GM19035 (cell line): ENCODE measurements at regions not wholly inside any gene's neighbourhood (a gene's known extent, or its start where the extent isn't known, plus 50 kb on each side); places are given as distances from the start of the nearest gene placed in this dataset.
A peak's percentile ranks its signal among the peaks of the same experiment; 100 is the strongest.

ENCODE experiments used
- ATAC-seq: cut with Tn5 transposase; IDR thresholded peaks from one replicate; pipeline ENCODE4 v1.9.1; 2021; ENCODE audit not compliant: unreplicated experiment

DNA sequence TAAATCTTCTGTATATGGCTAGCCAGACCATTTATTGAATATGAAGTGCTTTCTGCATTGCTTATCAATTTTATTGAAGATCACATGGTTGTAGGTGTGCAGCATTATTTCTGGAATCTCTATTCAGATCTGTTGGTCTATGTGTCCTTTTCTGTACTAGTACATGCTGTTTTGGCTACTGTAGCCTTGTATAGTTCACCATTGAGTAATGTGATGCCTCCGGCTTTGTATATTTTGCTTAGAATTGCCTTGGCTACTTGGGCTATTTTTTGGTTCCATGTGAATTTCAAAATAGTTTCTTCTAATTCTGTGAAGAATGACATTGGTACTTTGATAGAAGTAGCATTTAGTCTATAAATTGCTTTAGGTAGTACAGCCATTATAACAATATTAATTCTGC, 1187.2 kb downstream of the XPNPEP1 start:
- ATAC-seq, result no peak

DNA sequence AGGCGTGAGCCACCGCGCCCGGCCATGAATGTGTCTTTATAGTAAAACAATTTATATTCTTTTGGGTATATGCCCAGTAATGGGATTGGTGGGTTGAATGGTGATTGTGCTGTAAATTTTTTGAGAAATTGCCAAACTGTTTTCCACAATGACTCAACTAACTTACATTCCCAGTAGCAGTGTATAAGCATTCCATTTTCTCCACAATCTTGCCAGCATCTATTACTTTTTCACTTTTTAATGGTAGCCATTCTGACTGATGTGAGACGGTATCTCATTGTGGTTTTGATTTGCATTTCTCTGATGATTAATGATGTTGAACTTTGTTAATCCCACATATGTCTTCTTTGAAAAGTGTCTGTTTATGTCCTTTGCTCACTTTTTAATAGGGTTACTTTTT, 1187.9 kb downstream of the XPNPEP1 start:
- no peak for ATAC-seq

DNA sequence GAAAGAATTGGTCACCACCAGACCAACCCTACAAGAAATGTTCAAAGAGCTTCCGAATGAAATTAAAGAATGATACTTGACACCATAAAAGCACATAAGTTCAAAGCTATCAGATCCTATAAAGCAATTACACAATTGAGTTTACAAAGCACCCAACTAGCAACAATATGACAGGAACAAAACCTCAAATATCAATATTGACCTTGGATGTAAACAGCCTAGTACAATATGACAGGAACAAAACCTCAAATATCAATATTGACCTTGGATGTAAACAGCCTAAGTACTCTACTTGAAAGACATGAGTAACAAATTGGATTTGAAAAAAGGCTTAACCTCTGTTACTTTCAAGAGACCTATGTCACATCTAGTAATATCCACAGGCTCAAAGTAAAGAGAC, 1201.4 kb downstream of the XPNPEP1 start:
- no peak for ATAC-seq

DNA sequence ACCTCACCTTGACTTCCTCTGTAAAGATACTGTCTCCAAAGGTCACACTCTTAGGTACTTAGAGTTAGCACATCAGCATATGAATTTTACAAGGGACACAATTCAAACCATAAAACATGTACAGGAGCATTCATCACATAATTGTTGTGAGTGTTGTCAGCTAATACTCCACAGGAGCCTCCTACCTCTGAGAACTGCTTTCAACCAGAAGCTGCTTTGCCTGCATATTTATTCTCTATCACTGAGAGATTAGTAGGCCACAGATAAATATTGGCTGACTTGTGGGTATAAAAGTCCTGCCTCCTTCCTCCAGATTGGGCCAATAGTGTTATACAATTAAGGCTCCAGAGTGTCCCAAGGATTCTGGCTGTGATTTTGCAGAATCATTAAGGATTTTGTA, 1207.0 kb downstream of the XPNPEP1 start:
- ATAC-seq, result no peak

DNA sequence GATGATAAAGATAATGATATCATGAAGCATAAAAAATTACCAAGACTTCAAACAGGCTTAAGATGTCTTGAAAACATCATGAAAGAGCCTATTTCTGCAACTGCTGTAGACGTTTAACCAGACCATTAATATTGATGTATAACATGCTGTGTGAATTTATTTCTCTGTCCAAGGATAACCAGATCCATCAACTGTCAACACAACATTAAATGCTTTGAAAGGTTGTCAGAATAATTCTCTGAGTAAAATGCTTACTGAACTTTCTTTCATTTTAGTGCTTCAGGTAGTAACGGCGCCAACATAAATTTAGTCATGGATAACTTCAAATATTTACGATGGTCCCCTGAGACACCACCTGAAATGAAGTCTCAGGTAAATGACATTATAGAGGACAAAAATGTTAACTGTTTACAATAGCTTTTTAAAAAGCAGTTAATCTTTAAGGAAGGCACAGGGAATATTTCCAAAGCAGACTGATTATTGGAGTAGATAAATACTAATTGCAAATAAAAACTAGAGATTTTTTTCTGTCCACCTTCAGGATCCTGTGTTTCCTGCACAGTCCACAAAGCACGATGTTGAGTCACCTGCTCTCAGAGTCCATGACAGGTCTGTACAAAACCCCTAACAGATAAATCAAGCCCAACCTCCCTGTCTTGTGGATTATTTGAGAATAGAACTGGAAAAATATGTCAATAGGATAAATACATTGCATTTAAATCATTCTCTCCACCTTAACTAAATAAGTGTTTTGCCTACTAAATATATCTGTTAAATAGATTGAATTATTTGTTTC, 1213.2 kb downstream of the XPNPEP1 start:
- ATAC-seq, result no peak

GRCh38 chr10:108708363-108708762, 1214.9 kb downstream of the XPNPEP1 start:
- ATAC-seq, result no peak

DNA sequence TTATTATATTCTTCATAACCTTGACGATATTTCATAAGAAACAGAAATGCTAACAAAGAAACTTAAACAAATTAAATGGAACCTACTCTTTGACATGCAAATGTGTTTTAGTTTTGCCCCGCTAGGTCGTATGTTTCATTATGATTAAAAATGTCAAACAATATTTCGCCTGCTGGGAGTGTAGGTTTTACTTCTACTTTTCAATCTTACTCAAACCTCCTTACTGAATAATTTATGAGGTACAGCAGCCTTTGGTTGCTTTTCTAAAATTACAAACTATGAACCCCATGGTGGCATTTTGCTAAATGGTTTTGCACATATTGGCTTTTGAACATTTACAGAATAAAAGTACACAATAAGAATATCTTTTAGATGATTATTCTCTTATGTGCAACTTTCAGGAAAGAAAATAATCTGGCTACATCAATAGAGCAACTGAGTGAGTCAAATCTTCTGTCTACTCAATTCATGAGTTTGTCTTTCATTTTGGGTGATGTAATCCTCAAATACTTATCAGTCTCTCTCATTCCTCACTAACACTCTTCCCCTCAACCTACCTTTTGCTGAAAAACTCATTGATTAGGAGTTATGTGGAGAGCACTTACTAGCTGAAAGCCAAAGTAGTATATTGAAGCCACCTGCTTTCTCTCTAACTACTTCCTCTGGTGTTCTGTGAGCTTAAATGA, 1226.4 kb downstream of the XPNPEP1 start:
- ATAC-seq, result peak; percentile 93

DNA sequence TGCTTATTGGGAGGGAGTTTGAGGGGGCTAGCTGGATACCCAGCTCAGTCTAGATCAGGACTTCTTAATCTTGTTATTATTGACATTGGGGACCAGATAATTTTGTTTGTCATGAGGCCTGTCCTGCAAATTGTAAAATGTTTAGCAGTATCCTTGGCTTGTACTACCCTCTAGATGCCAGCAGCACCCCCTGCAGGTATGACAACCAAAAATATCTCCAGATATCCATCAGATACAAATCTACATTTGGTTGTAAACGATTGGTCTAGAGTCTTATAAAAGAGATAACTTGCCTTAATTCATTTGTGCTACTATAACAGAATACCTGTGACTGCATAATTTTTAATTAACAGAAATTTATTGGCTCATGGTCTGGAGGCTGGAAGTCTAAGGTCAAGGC, 1232.2 kb downstream of the XPNPEP1 start:
- ATAC-seq, result no peak

DNA sequence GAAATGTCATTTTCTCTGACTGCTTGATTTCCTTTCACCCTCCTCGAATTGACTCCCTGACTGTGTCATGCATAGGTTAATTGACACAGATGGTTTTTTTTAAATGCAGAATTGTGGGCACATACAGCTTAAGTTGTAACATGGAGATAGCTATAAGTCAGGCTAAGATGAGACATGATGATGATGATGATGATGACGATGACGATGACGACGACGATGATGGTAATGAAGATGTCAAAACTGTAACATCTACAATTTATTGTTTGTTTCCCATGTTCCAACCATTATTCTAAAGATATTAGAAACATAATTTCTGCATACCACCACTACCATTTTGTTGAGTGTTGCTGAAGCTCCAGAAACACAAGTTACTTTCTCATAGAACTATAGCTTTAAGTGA, 1232.8 kb downstream of the XPNPEP1 start:
- ATAC-seq, result no peak

GRCh38 chr10:108689891-108690290, 1233.4 kb downstream of the XPNPEP1 start:
- no peak for ATAC-seq

DNA sequence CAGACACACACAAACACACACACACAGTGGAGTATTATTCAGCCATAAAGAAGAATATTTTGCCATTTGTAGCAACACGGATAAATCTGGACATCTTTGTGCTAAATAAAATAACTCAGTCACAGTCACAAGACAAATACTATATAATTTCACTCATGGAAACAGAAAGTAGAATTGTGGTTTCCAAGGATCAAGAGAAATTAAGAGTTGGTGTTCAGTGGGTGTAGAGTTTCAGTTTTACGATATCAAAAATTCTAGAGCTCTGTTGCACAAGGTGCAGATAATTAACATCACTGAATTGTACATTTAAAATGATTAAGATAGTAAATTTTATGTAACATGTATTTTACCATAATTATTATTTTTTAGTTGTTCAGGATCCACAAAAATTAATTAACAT, 1235.0 kb downstream of the XPNPEP1 start:
- ATAC-seq, result no peak

DNA sequence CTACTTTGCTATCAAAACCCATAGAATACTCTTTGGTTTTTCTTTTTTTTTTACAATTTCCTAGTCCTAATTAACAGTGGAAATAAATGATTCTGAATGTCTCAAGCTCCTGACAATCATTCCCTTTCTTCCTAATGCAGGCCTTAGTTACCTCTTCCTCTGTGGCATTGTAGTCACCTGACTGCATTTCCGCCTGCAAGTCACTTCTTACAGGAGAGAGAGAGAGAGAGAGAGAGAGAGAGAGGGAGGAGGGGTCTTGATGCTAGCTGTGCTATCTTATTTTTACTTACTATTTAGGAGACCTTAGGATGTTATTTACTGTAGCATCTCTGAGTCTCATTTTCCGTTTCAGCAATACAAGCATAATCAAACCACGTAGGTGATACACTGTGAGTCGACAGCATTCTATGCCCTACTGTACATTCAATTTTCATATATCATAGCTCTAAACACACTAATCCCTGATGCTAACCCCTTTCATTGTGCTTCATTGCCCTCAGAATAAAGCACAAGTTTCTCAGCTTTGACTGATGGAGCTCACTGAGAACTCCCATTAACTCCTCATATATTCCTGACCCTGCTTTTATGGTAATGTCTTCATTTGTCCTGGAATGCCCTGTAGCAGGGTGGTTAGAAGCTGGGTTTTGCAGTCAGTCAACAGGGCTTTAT, 1237.3 kb downstream of the XPNPEP1 start:
- no peak for ATAC-seq

DNA sequence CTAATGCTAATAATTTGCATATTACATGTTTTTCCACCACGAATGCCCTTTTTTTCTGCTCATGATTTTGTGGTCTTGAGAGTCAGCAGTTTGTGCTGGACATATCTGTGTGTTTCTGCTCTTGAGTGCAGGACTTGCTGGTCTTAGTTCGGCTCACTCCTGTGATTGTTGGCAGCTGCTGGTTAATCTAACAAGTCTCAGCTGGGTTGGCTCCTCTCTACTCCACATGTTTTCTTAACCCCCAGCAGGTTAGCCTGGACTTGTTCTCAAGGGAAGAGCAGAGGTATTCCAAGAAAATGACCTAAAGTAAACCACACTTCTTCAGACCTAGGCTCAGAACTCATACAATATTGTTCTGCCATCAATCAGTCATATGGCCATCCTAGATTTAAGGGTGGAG, 1238.9 kb downstream of the XPNPEP1 start:
- no peak for ATAC-seq

DNA sequence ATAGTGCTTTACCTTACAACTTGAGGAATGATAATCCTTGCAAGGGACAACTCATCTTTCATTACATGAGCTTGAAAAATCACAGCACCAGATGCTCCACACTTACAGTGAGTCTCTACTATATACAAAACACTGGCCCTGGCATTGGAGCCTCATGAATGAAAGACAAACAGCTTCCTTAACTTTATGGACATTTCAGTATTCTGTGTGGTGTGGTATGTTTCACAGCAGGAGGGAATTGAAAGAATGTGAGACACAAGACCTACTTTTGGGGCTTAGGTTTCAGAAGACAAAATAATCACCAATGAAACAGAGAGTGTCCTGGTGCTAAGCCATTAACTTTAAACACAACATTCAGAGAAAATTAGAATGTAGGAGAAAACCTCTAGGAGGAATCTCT, 1249.6 kb downstream of the XPNPEP1 start:
- no peak for ATAC-seq

- ATAC-seq, result no peak
These were observed 1259.7 kb downstream of the XPNPEP1 start for GRCh38 chr10:108663587-108663986.

- ATAC-seq, result no peak
These were observed 1260.3 kb downstream of the XPNPEP1 start for GRCh38 chr10:108662975-108663374.

DNA sequence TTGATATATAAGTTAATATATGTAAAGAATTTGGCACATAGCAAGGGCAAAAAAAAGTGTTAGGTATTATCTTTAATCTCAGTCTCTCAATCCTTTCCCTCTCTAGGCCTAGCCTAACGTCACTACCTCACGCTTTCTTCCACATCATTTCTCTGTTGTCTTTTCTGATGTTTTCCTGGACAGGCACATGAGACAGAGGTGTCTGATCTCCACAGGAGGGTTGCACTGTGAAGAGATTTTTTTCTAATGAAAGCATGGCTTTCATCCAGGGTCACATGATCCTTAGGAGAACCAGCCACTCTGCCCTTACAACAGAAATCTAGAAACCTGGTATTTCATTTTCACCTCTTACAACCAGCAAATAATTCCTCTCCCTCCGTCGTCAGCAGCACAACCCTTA, 1268.3 kb downstream of the XPNPEP1 start:
- ATAC-seq, result no peak

- no peak for ATAC-seq
These were observed 1269.8 kb downstream of the XPNPEP1 start for GRCh38 chr10:108653531-108653930.

DNA sequence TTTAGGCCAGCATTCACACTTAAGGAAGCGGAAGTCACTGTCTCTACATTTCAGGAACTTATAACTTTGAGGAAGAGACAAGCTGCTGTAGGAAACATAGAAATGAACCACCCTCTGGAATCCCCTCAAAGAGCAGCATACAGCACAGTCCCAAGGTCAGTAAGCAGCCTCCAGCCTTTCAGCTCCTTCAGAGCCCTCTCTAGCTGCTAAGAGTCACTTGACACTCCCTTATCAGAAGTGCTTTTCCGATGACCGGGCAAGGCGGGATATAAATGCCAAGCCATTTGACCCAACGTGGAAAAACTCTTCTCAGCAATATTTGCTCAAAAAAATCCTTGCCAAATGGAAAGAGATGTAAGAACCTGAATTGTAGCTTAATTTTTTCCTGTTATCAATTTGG, 1284.3 kb downstream of the XPNPEP1 start:
- ATAC-seq, result no peak

DNA sequence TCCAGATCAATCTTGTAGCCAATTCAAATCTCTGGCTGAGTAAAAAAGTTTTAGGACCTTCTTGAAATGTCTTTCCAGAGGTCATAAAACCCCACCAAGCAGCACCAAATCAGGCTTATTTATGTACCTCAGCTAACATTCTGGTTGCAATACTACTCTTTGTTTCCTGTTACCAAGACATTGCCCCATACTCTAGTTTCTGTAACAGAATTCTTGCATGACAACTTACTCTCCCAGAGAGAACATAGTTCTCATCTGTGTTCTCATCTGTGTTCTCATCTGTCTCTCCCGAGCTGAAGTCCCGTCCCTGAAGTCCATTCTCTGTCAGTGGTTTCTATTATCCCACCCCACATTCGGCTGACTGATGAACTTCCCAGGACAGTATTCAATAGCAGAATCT, 1285.1 kb downstream of the XPNPEP1 start:
- ATAC-seq, result no peak

DNA sequence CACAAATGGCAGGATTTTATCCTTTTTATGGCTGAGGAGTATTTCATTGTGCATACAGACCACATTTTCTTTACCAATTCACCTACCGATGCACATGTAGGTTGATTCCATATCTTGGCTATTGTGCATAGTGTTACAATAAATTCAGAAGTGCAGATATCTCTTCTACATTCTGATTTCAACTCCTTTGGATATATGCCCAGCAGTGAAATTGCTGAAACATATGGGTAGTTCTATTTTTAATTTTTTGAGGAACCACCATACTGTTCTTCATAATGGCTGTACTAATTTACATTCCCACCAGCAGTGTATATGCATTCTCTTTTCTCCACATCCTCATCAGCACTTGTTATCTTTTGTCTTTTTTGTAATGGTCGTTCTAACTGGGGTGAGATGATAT, 1290.3 kb downstream of the XPNPEP1 start:
- no peak for ATAC-seq

DNA sequence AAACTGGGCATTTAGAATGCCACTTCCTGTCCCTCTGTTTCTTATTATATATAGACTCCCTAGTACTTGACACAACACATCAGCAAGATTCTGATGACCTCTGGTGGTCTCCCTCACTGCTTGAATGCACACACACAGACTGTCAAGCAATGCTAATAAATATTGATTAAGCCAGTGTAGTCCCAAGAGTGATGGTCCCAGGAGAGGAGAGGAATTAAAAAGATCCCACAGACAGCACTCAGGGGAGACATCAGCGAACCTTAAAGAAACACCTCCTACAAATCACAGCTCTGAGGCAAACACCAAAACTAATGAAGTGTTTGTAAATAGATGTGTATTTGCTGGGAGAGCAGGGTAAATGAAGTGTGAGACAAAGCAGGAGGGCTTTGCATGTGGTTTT, 1291.2 kb downstream of the XPNPEP1 start:
- no peak for ATAC-seq
